PC-9 (cell line): ENCODE measurements at regions not wholly inside any gene's neighbourhood (a gene's known extent, or its start where the extent isn't known, plus 50 kb on each side); places are given as distances from the start of the nearest gene placed in this dataset.

ENCODE experiments used
- BruUV-seq: library from RNA; stranded (reverse); fragments of 400-500 nt; replicated peaks from 2 replicates; lab custom pipeline; 2021; lab: Mats Ljungman, UMichigan
- CTCF ChIA-PET: fragments of 300-600 bp; sonication (Branson Sonifier 250); formaldehyde crosslinking; loops from one replicate; lab custom pipeline; 2022; ENCODE audit warnings: antibody characterized with exemption; lab: Charles Lee
- POLR2A ChIA-PET: fragments of 300-600 bp; sonication (Branson Sonifier 250); formaldehyde crosslinking; loops from one replicate; lab custom pipeline; 2022; ENCODE audit warnings: antibody characterized with exemption; ENCODE audit not compliant: unreplicated experiment; lab: Charles Lee
- DNase-seq, 2 experiments: peaks; one replicate each; pipeline versions ENCODE4 v3.0.0 to v3.0.0-alpha.2; 2015 to 2022; ENCODE audit warnings: mixed read lengths in 1 of 2
- H2AFZ ChIP-seq: fragments of 200-600 bp; sonication (generic); 2 replicates; pipeline ENCODE4 v1.8.1; 2017; ENCODE audit warnings: antibody characterized with exemption
- H3F3A ChIP-seq: fragments of 200-600 bp; sonication (generic); 2 replicates; pipeline ENCODE4 v1.8.1; 2017; ENCODE audit warnings: antibody characterized with exemption, mild to moderate bottlenecking, low read depth; ENCODE audit not compliant: insufficient read depth
- H3K27ac ChIP-seq: fragments of 200-600 bp; sonication (generic); 2 replicates; pipeline ENCODE4 v1.6.1; 2016; ENCODE audit warnings: mixed run types
- H3K27me3 ChIP-seq: fragments of 200-600 bp; sonication (generic); 2 replicates; pipeline ENCODE4 v1.6.1; 2016; ENCODE audit warnings: low read depth, mixed run types; ENCODE audit not compliant: insufficient read depth
- H3K36me3 ChIP-seq: fragments of 200-600 bp; sonication (generic); 2 replicates; pipeline ENCODE4 v1.6.1; 2016; ENCODE audit warnings: low read depth, mixed run types
- H3K4me1 ChIP-seq: fragments of 200-600 bp; sonication (generic); replicated peaks from 2 replicates; pipeline ENCODE4 v1.6.1; 2016; ENCODE audit warnings: mixed run types; ENCODE audit not compliant: insufficient read depth
- H3K4me2 ChIP-seq: fragments of 200-600 bp; sonication (generic); 2 replicates; pipeline ENCODE4 v1.6.1; 2017; ENCODE audit warnings: mixed run types
- H3K4me3 ChIP-seq: fragments of 200-600 bp; sonication (generic); 2 replicates; pipeline ENCODE4 v1.6.1; 2016; ENCODE audit warnings: mixed run types
- H3K79me2 ChIP-seq: fragments of 200-600 bp; sonication (generic); 2 replicates; pipeline ENCODE4 v1.6.1; 2017; ENCODE audit warnings: low read depth, mixed run types
- H3K9me2 ChIP-seq: fragments of 200-600 bp; sonication (generic); 2 replicates; pipeline ENCODE4 v1.8.1; 2017; ENCODE audit warnings: mild to moderate bottlenecking; ENCODE audit not compliant: insufficient read depth
- H3K9me3 ChIP-seq: fragments of 200-600 bp; sonication (generic); 2 replicates; pipeline ENCODE4 v1.8.1; 2016; ENCODE audit warnings: low read depth; ENCODE audit not compliant: insufficient read depth
- H4K20me1 ChIP-seq: fragments of 200-600 bp; sonication (generic); 2 replicates; pipeline ENCODE4 v1.8.1; 2017; ENCODE audit not compliant: insufficient read depth
- CTCF ChIP-seq: fragments of 200-600 bp; sonication (generic); conservative IDR thresholded peaks from 2 replicates; pipeline ENCODE4 v1.6.1; 2017; ENCODE audit warnings: mixed run types, antibody characterized with exemption, mild to moderate bottlenecking, moderate library complexity
- EZH2 ChIP-seq: fragments of 200-600 bp; sonication (generic); IDR thresholded peaks from 2 replicates; pipeline ENCODE4 v1.8.0; 2017; ENCODE audit warnings: antibody characterized with exemption, low read depth
- intact Hi-C: fragments of 100-400 bp; cut with micrococcal nuclease; formaldehyde crosslinking; loops from one replicate; pipeline ENCODE4 v1.10.0; 2022; ENCODE audit not compliant: unreplicated experiment

DNA sequence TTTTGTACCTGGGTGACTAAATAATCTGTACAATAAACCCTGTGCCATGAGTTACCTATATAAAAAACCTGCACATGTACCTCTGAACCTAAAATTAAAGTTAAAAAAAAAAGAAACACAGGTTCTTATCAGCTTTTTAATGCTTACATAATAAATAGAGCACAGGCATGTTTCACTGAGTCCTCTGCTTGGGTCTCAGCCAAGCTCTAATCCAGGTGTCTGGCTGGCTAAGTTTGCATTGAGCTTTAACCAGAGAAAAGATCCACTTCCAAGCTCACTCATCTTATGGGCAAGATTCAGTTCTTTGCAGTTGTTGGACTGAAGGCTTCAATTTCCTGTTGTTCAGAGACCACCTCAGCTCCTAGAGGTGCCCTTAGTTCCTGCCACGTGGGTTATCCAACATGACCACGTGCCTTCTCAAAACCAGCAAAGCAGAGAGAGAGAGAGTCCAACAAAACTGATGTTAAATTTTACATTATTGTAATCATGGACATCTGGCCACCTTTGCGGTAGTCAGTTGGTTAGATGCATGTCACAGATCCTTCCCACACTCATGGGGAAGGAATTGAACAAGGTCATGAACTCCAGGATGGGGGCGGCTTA is 68.2 kb upstream of the TMPRSS2 start:
- ChIA-PET POLR2A (interaction anchor here (0.7 kb wide), 1 partner anchor 55 kb away, joined by 3 read pairs; no protein-coding TSS in a partner anchor), CTCF (no interaction called here)
- peaks cover 5% of the 10 kb centered on the region for H3K9me3 ChIP-seq
- no peaks in the 10 kb centered on the region for H3K9me2 ChIP-seq
- H3K27ac ChIP-seq = no peak overlapping the region
- H4K20me1 ChIP-seq = no peaks in the 10 kb centered on the region
- no peak for DNase-seq
- peaks cover 6% of the 10 kb centered on the region; the same call in 1 of the 2 replicates for H3F3A ChIP-seq
- no peak overlapping the region for H3K4me2 ChIP-seq
- no peak overlapping the region for H2AFZ ChIP-seq
- H3K27me3 ChIP-seq = no peaks in the 10 kb centered on the region
- H3K4me1 ChIP-seq = peaks cover 12% of the 10 kb centered on the region
- intact Hi-C loops = no loop called here
- H3K4me3 ChIP-seq = no peak overlapping the region
- BruUV-seq = no TSS peak
- no peaks in the 10 kb centered on the region for H3K36me3 ChIP-seq
- no peaks in the 10 kb centered on the region for H3K79me2 ChIP-seq
- TF ChIP-seq EZH2 (no peak), CTCF (no peak)

- POLR2A ChIA-PET = no interaction called here
- no peak for DNase-seq
Measured at GRCh38 chr21:41573902-41574690, 66.1 kb upstream of the TMPRSS2 start.

GRCh38 chr21:41571938-41572510 is 64.1 kb upstream of the TMPRSS2 start:
- no peak for DNase-seq
- Histone ChIP-seq H3K9me3 (no peaks in the 10 kb centered on the region; the same call in 1 of the 2 replicates), H3K27ac (no peak overlapping the region), H3K4me2 (no peak overlapping the region), H3K4me3 (no peak overlapping the region), H3K79me2 (no peaks in the 10 kb centered on the region), H3K27me3 (no peaks in the 10 kb centered on the region), H3K4me1 (no peaks in the 10 kb centered on the region), H3K36me3 (no peaks in the 10 kb centered on the region), H4K20me1 (no peaks in the 10 kb centered on the region), H3F3A (no peaks in the 10 kb centered on the region), H2AFZ (no peak overlapping the region), H3K9me2 (no peaks in the 10 kb centered on the region)
- intact Hi-C loops = no loop called here
- TF ChIP-seq CTCF (no peak), EZH2 (no peak)
- ChIA-PET POLR2A (interaction anchor here (0.8 kb wide), 1 partner anchor 713 kb away, joined by 8 read pairs; no protein-coding TSS in a partner anchor), CTCF (no interaction called here)
- BruUV-seq = no TSS peak

More at GRCh38 chr21:41573902-41574690, 66.1 kb upstream of the TMPRSS2 start:
- H4K20me1 ChIP-seq = no peaks in the 10 kb centered on the region
- no peaks in the 10 kb centered on the region for H3K27me3 ChIP-seq
- H3K9me3 ChIP-seq = peaks cover 5% of the 10 kb centered on the region
- no peaks in the 10 kb centered on the region for H3K36me3 ChIP-seq
- H3K4me2 ChIP-seq = no peak overlapping the region
- no TSS peak for BruUV-seq
- TF ChIP-seq EZH2 = no peak
- H3K9me2 ChIP-seq = no peaks in the 10 kb centered on the region
- no peak overlapping the region for H3K27ac ChIP-seq
- H3K79me2 ChIP-seq = no peaks in the 10 kb centered on the region
- H3K4me3 ChIP-seq = no peak overlapping the region
- H3F3A ChIP-seq = no peaks in the 10 kb centered on the region
- H3K4me1 ChIP-seq = no peaks in the 10 kb centered on the region
- no peak overlapping the region for H2AFZ ChIP-seq
- intact Hi-C loops = no loop called here
- CTCF ChIA-PET = no interaction called here
